ENCODE measurements at regions not wholly inside any gene's neighbourhood (a gene's known extent, or its start where the extent isn't known, plus 50 kb on each side); places are given as distances from the start of the nearest gene placed in this dataset.

DNA sequence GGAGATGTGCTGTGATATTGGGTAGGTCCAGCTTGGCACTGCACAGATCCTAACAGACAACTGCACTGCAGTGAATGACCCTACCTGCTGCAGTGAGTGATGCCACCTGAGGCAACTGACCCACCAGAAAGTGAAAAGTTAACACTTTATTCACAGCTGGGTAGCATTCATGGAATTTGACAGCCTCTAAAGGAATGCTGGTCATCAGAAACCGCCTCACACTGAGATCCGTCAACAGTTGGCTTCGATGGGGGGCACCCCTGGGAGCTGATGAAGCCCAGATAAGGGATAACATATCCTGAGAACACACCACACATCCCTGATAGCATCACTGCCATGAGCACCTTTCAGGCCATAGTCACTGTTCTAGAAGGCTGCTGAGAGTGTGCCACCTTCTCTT lies 272.4 kb upstream of the CRY1 start:
- Histone ChIP-seq H3K4ac (replicated peaks; ENCODE audit: insufficient read length, low read depth, low read length) (no peak overlapping the region), H2BK15ac (ENCODE audit: low read length) (no peak overlapping the region; the same call in 1 of the 2 replicates), H3K4me2 (ENCODE audit: insufficient read depth in 1 of 2, low read depth in 2 of 2, low read length in 2 of 2) (no peak overlapping the region), H2BK5ac (ENCODE audit: low read depth, low read length) (no peak overlapping the region), H4K91ac (replicated peaks; ENCODE audit: insufficient read length, low read length) (no peak overlapping the region), H3K56ac (replicated peaks; ENCODE audit: insufficient read length, low read depth, low read length) (no peak overlapping the region), H3K9me3 (ENCODE audit: insufficient read depth in 2 of 2, low read depth in 1 of 2, low read length in 1 of 2) (no peaks in the 10 kb centered on the region), H3K27ac (ENCODE audit: low read depth, low read length) (no peak overlapping the region), H2BK12ac (ENCODE audit: low read depth, low read length) (no peak overlapping the region), H3K23me2 (ENCODE audit: low read depth, low read length) (no peaks in the 10 kb centered on the region), H3K4me1 (replicated peaks in 1 of 4; ENCODE audit: control insufficient read depth in 3 of 4, insufficient read depth in 4 of 4, low read length in 3 of 4) (no peaks in the 10 kb centered on the region), H3K36me3 (ENCODE audit: control insufficient read depth in 2 of 4, insufficient read depth in 4 of 4, low read length in 3 of 4) (no peaks in the 10 kb centered on the region), H3K4me3 (ENCODE audit: extremely low read depth in 1 of 4, insufficient read depth in 2 of 4, low read depth in 3 of 4, low read length in 4 of 4) (no peak overlapping the region), H2AFZ (ENCODE audit: low read length) (no peak overlapping the region), H4K8ac (ENCODE audit: extremely low read depth, insufficient read depth, low read length) (no peak overlapping the region), H3K27me3 (replicated peaks in 1 of 4; ENCODE audit: control insufficient read depth in 3 of 4, extremely low read depth in 1 of 4, insufficient read depth in 3 of 4, low read length in 3 of 4) (no peaks in the 10 kb centered on the region), H2AK5ac (ENCODE audit: low read depth, low read length) (no peak overlapping the region), H4K20me1 (replicated peaks in 1 of 2; ENCODE audit: control insufficient read depth in 1 of 2, insufficient read depth in 2 of 2, low read length in 2 of 2) (no peaks in the 10 kb centered on the region), H3K23ac (ENCODE audit: insufficient read length) (no peak overlapping the region), H4K5ac (ENCODE audit: insufficient read length, low read depth, low read length) (no peak overlapping the region), H3K18ac (ENCODE audit: extremely low read depth, low read length) (no peak overlapping the region), H3K9ac (replicated peaks in 1 of 4; ENCODE audit: extremely low read depth in 1 of 4, low read depth in 3 of 4, low read length in 3 of 4) (no peak overlapping the region), H3K79me2 (ENCODE audit: control insufficient read depth in 1 of 2, insufficient read depth in 2 of 2, low read length in 2 of 2) (no peaks in the 10 kb centered on the region), H2BK20ac (ENCODE audit: low read length) (no peak overlapping the region), H3K14ac (ENCODE audit: insufficient read length) (no peak overlapping the region), H3K79me1 (ENCODE audit: low read depth, low read length) (no peaks in the 10 kb centered on the region), H2BK120ac (replicated peaks; ENCODE audit: low read depth, low read length) (no peak overlapping the region)
- DNase-seq (ENCODE audit: low read depth in 1 of 2, low spot score in 2 of 2) (no peak), FAIRE-seq (no peak)
- TF ChIP-seq CTBP2 (IDR thresholded peaks at IDR 0.05; ENCODE audit: borderline replicate concordance, insufficient read depth, insufficient read length, low read length): no peak
- ChIA-PET POLR2A (ENCODE audit: partially characterized antibody) (no interaction called here), CTCF (ENCODE audit: partially characterized antibody) (interaction anchor here (0.6 to 1.1 kb wide), 4 partner anchors 32 to 301 kb away, joined by 3 to 4 read pairs (median 3); no protein-coding TSS in a partner anchor)
- WGBS, 2 experiments (ENCODE audit: extremely low coverage in 1 of 2, insufficient coverage in 1 of 2, insufficient read length in 1 of 2, insufficient replicate concordance in 2 of 2, low coverage in 1 of 2, low lambda C conversion rate in 2 of 2, missing lambda C conversion rate in 1 of 2): 93% methylated on average over 3 of the region's 3 CpGs; no CpG with 5 or more reads in 1 of the 2 experiments

Measured in H1 (cell line).